Nephron progenitor cell (in vitro differentiated cells): ENCODE measurements at regions not wholly inside any gene's neighbourhood (a gene's known extent, or its start where the extent isn't known, plus 50 kb on each side); places are given as distances from the start of the nearest gene placed in this dataset.

Experiments used
- DNase-seq: peaks from one replicate; pipeline ENCODE4 v3.0.0; 2021
- H3K27ac Mint-ChIP-seq: 2 replicates; pipeline ENCODE4 v1.8.0; 2021; ENCODE audit warnings: mild to moderate bottlenecking, moderate library complexity, mixed read lengths
- H3K27me3 Mint-ChIP-seq: 2 replicates; pipeline ENCODE4 v1.8.0; 2021; ENCODE audit warnings: mild to moderate bottlenecking, low read depth, mixed read lengths; ENCODE audit not compliant: poor library complexity
- H3K36me3 Mint-ChIP-seq: 2 replicates; pipeline ENCODE4 v1.8.0; 2021; ENCODE audit warnings: low read depth, mixed read lengths
- H3K4me1 Mint-ChIP-seq: 2 replicates; pipeline ENCODE4 v1.8.0; 2021; ENCODE audit warnings: mixed read lengths
- H3K4me3 Mint-ChIP-seq: 2 replicates; pipeline ENCODE4 v1.8.0; 2021; ENCODE audit warnings: mild to moderate bottlenecking, moderate library complexity, mixed read lengths
- H3K9me3 Mint-ChIP-seq: 2 replicates; pipeline ENCODE4 v1.8.0; 2021; ENCODE audit warnings: mild to moderate bottlenecking, moderate library complexity, mixed read lengths
- CTCF ChIP-seq: fragments of 200-600 bp; sonication (generic); IDR thresholded peaks from 2 replicates; pipeline ENCODE4 v1.5.0; 2021; ENCODE audit warnings: antibody characterized with exemption

DNA sequence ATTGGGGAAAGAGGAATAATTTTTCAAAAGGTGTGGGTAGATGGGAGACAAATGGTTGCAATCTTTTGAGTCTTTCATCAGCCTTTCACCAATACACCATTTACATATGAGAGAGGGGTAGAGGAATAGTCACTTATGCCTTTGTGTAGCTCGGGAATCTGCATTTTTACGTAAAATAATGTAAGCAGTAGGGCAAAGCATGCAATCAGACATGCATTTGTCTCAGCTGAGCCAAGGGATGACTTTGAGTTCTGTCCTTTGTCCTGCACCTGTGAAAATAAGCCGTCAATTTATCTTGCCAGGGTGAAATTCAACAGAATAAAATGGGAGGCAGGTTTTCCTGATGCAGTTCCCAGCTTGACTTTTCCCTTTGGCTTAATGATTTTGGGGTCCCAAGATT, 1473.4 kb upstream of the TENM3 start:
- Mint-ChIP-seq H3K4me3 (no peak overlapping the region), H3K4me1 (peaks cover 56% of the 10 kb centered on the region), H3K27me3 (no peaks in the 10 kb centered on the region), H3K27ac (peak overlapping the region; percentile 87), H3K36me3 (peaks cover 14% of the 10 kb centered on the region), H3K9me3 (peaks cover 22% of the 10 kb centered on the region)
- DNase-seq, result no peak
- TF ChIP-seq CTCF, result no peak

- peaks cover 22% of the 10 kb centered on the region for H3K9me3 Mint-ChIP-seq
- H3K36me3 Mint-ChIP-seq, result peaks cover 14% of the 10 kb centered on the region
- DNase-seq, result no peak
- no peak overlapping the region for H3K4me3 Mint-ChIP-seq
- TF ChIP-seq CTCF, result no peak
- peak overlapping the region; percentile 87 for H3K27ac Mint-ChIP-seq
- H3K27me3 Mint-ChIP-seq, result no peaks in the 10 kb centered on the region
- peaks cover 54% of the 10 kb centered on the region for H3K4me1 Mint-ChIP-seq
These were observed 1472.9 kb upstream of the TENM3 start for GRCh38 chr4:180770265-180770664.

- peaks cover 23% of the 10 kb centered on the region for H3K36me3 Mint-ChIP-seq
- no peak overlapping the region for H3K4me3 Mint-ChIP-seq
- H3K4me1 Mint-ChIP-seq, result peaks cover 6% of the 10 kb centered on the region
- peaks cover 13% of the 10 kb centered on the region for H3K9me3 Mint-ChIP-seq
- DNase-seq, result no peak
- peaks cover 2% of the 10 kb centered on the region for H3K27me3 Mint-ChIP-seq
- TF ChIP-seq CTCF, result no peak
- no peak overlapping the region for H3K27ac Mint-ChIP-seq
These were observed 1458.3 kb upstream of the TENM3 start for GRCh38 chr4:180784940-180785339.

DNA sequence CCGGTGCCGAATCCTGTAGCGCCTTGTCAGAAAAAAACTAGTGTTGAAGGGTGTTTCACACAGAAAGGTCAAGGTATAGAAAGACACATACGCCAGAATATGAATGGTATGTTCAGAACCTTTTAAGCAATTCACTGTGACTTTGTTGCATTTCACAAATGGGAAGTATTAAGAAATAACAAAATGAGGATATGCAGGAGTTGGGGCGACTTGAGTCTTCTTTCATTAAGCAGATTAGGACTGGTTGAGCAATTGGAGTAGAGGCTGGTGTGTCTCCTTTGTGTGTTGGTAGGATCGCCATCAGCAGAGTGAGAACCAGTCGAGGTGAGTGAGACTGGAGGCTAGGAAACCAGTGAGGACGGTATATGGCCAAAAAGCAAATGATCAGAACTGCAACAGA, 1454.5 kb upstream of the TENM3 start:
- H3K4me1 Mint-ChIP-seq, result peaks cover 7% of the 10 kb centered on the region
- peaks cover 2% of the 10 kb centered on the region for H3K27me3 Mint-ChIP-seq
- H3K9me3 Mint-ChIP-seq, result peaks cover 7% of the 10 kb centered on the region
- no peak overlapping the region for H3K27ac Mint-ChIP-seq
- no peak for DNase-seq
- no peak for TF ChIP-seq CTCF
- H3K4me3 Mint-ChIP-seq, result no peak overlapping the region
- peaks cover 11% of the 10 kb centered on the region for H3K36me3 Mint-ChIP-seq

DNA sequence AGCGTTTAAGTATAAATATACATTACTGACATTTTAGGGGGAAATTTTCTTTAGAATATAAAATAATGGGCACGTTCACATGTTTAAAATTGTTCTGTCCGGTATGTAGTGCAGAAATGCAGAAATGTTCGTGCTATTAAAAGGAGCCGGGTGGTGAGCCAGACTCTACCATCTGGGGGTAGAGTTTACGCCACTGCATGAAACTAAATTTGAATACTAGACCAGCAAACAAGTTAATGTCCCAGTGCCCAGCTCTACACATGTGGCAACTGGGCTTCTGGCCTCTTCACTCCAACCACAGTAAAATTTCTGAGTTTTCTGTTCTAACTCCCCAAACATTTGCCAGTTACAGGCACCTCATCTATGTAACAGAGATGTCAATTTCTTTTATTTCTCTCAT, 1453.3 kb upstream of the TENM3 start:
- no peak for DNase-seq
- peaks cover 2% of the 10 kb centered on the region for H3K27me3 Mint-ChIP-seq
- no peak for TF ChIP-seq CTCF
- peaks cover 4% of the 10 kb centered on the region for H3K36me3 Mint-ChIP-seq
- peaks cover under 1% of the 10 kb centered on the region for H3K9me3 Mint-ChIP-seq
- H3K27ac Mint-ChIP-seq, result no peak overlapping the region
- peaks cover 7% of the 10 kb centered on the region for H3K4me1 Mint-ChIP-seq
- H3K4me3 Mint-ChIP-seq, result no peak overlapping the region

GRCh38 chr4:180790471-180790870, 1452.7 kb upstream of the TENM3 start:
- Mint-ChIP-seq H3K27ac (no peak overlapping the region), H3K9me3 (no peaks in the 10 kb centered on the region), H3K36me3 (peaks cover 4% of the 10 kb centered on the region), H3K4me1 (peaks cover 7% of the 10 kb centered on the region), H3K27me3 (peaks cover 2% of the 10 kb centered on the region), H3K4me3 (no peak overlapping the region)
- no peak for TF ChIP-seq CTCF
- DNase-seq, result no peak
